ENCODE measurements at regions not wholly inside any gene's neighbourhood (a gene's known extent, or its start where the extent isn't known, plus 50 kb on each side); places are given as distances from the start of the nearest gene placed in this dataset.

DNA sequence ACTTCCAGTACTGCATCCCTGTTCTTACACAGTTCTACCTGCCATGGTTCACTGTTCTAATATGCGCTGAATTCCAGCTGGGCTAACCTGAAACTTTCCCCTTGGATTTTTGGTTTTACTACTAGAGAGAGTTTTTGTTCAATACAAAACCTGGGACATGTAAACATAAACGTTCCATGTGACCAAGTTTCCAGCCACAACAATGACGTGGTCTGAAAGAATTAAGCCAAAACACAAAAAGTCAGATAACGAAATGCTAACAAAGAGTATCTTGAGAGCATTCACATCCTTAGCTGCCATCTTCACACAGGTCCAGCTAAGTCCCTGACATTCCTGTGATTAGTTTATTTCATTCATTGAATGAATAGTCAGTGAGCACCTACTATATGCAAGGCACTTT is 467.0 kb upstream of the PKDCC start:
- TF ChIP-seq, protein P1, sequence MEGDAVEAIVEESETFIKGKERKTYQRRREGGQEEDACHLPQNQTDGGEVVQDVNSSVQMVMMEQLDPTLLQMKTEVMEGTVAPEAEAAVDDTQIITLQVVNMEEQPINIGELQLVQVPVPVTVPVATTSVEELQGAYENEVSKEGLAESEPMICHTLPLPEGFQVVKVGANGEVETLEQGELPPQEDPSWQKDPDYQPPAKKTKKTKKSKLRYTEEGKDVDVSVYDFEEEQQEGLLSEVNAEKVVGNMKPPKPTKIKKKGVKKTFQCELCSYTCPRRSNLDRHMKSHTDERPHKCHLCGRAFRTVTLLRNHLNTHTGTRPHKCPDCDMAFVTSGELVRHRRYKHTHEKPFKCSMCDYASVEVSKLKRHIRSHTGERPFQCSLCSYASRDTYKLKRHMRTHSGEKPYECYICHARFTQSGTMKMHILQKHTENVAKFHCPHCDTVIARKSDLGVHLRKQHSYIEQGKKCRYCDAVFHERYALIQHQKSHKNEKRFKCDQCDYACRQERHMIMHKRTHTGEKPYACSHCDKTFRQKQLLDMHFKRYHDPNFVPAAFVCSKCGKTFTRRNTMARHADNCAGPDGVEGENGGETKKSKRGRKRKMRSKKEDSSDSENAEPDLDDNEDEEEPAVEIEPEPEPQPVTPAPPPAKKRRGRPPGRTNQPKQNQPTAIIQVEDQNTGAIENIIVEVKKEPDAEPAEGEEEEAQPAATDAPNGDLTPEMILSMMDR (IDR thresholded peaks at IDR 0.05), result no peak
- TF ChIP-seq POLR2A (IDR thresholded peaks at IDR 0.05), result no peak
